ENCODE measurements at regions not wholly inside any gene's neighbourhood (a gene's known extent, or its start where the extent isn't known, plus 50 kb on each side); places are given as distances from the start of the nearest gene placed in this dataset.
"Not testable (repeated sequence)": the region's sequence is repeated elsewhere in the genome, so short reads cannot be mapped to it uniquely, and the experiment has no call there.

- DNase-seq: no peak
- Histone ChIP-seq H3K27me3 (peaks cover 10% of the 10 kb centered on the region), H3K4me3 (no peak overlapping the region), H3K9me3 (no peaks in the 10 kb centered on the region), H3K36me3 (no peaks in the 10 kb centered on the region)
Observed at GRCh38 chr13:21256891-21257290, 80.4 kb downstream of the MRPL57 start.

- H3K4me3 ChIP-seq: no peak overlapping the region
- no peak for DNase-seq
- H3K27me3 ChIP-seq: no peaks in the 10 kb centered on the region
- H3K36me3 ChIP-seq: no peaks in the 10 kb centered on the region
- no peaks in the 10 kb centered on the region for H3K9me3 ChIP-seq
Observed at GRCh38 chr13:21259571-21260455, 83.4 kb downstream of the MRPL57 start.

GRCh38 chr13:21260561-21261290 is 84.3 kb downstream of the MRPL57 start:
- not testable (repeated sequence) for H3K36me3 ChIP-seq, H3K27me3 ChIP-seq, H3K4me3 ChIP-seq, H3K9me3 ChIP-seq, DNase-seq

- not testable (repeated sequence) for H3K9me3 ChIP-seq, H3K27me3 ChIP-seq, H3K36me3 ChIP-seq, H3K4me3 ChIP-seq, DNase-seq
Observed at GRCh38 chr13:21261487-21262216, 85.2 kb downstream of the MRPL57 start.

GRCh38 chr13:21263909-21264308 is 87.5 kb downstream of the MRPL57 start:
- H3K36me3 ChIP-seq, H3K4me3 ChIP-seq, H3K9me3 ChIP-seq, DNase-seq, H3K27me3 ChIP-seq: not testable (repeated sequence)

- H3K4me3 ChIP-seq, H3K27me3 ChIP-seq, H3K36me3 ChIP-seq, DNase-seq, H3K9me3 ChIP-seq: not testable (repeated sequence)
Observed at GRCh38 chr13:21268485-21268884, 92.0 kb downstream of the MRPL57 start.

GRCh38 chr13:21272439-21272838 is 96.0 kb downstream of the MRPL57 start:
- not testable (repeated sequence) for H3K9me3 ChIP-seq, H3K4me3 ChIP-seq, H3K27me3 ChIP-seq, DNase-seq, H3K36me3 ChIP-seq

GRCh38 chr13:21274457-21274856 is 98.0 kb downstream of the MRPL57 start:
- not testable (repeated sequence) for DNase-seq, H3K4me3 ChIP-seq, H3K9me3 ChIP-seq

GRCh38 chr13:21282065-21282464 is 105.6 kb downstream of the MRPL57 start:
- no peaks in the 10 kb centered on the region for H3K36me3 ChIP-seq
- 0 out of 2 replicates have a peak, but pooled peaks cover 2% of the 10 kb centered on the region for H3K9me3 ChIP-seq
- peaks cover 19% of the 10 kb centered on the region for H3K27me3 ChIP-seq
- no peak for DNase-seq
- H3K4me3 ChIP-seq: no peak overlapping the region

More at GRCh38 chr13:21274457-21274856, 98.0 kb downstream of the MRPL57 start:
- not testable (repeated sequence) for H3K27me3 ChIP-seq, H3K36me3 ChIP-seq

- H3K36me3 ChIP-seq: no peaks in the 10 kb centered on the region
- H3K27me3 ChIP-seq: peaks cover 14% of the 10 kb centered on the region
- H3K4me3 ChIP-seq: no peak overlapping the region
- no peak for DNase-seq
- 0 out of 2 replicates have a peak, but pooled peaks cover 2% of the 10 kb centered on the region for H3K9me3 ChIP-seq
Observed at GRCh38 chr13:21287331-21287907, 111.0 kb downstream of the MRPL57 start.

- Histone ChIP-seq H3K36me3 (no peaks in the 10 kb centered on the region), H3K4me3 (no peak overlapping the region), H3K9me3 (no peaks in the 10 kb centered on the region), H3K27me3 (0 out of 2 replicates have a peak, but pooled peaks cover 2% of the 10 kb centered on the region)
- DNase-seq: no peak
Observed at GRCh38 chr13:21289475-21289874, 113.0 kb downstream of the MRPL57 start.

- not testable (repeated sequence) for H3K9me3 ChIP-seq, H3K27me3 ChIP-seq, H3K4me3 ChIP-seq, DNase-seq, H3K36me3 ChIP-seq
Observed at GRCh38 chr13:21290442-21291002, 114.1 kb downstream of the MRPL57 start.

GRCh38 chr13:21291840-21292239 is 115.4 kb downstream of the MRPL57 start:
- Histone ChIP-seq H3K4me3 (no peak overlapping the region), H3K9me3 (no peaks in the 10 kb centered on the region), H3K27me3 (no peaks in the 10 kb centered on the region), H3K36me3 (no peaks in the 10 kb centered on the region)
- DNase-seq: no peak

GRCh38 chr13:21296991-21297390 is 120.5 kb downstream of the MRPL57 start:
- H3K36me3 ChIP-seq, H3K4me3 ChIP-seq, H3K27me3 ChIP-seq, H3K9me3 ChIP-seq: not testable (repeated sequence)
- peak; percentile 31 for DNase-seq

GRCh38 chr13:21297447-21297846 is 121.0 kb downstream of the MRPL57 start:
- Histone ChIP-seq H3K27me3 (no peaks in the 10 kb centered on the region), H3K9me3 (no peaks in the 10 kb centered on the region), H3K36me3 (no peaks in the 10 kb centered on the region), H3K4me3 (peak overlapping the region; percentile 68)
- no peak for DNase-seq

All from MG63 (cell line).